Fibroblast of pulmonary artery (primary cell): ENCODE measurements at regions not wholly inside any gene's neighbourhood (a gene's known extent, or its start where the extent isn't known, plus 50 kb on each side); places are given as distances from the start of the nearest gene placed in this dataset.

Source experiments
- DNase-seq: peaks from one replicate; pipeline ENCODE4 v3.0.0-alpha.2; 2010; ENCODE audit warnings: low read depth
- H3K4me3 ChIP-seq: replicated peaks from 2 replicates; pipeline ENCODE4 v1.5.1; 2011; ENCODE audit warnings: low read depth, mild to moderate bottlenecking, control low read depth, low read length, moderate library complexity
- TF ChIP-seq, protein P1 (sequence below): IDR thresholded peaks from 2 replicates; pipeline ENCODE4 v1.5.1; 2011; ENCODE audit warnings: mild to moderate bottlenecking, control low read depth, low read length, inconsistent platforms; ENCODE audit errors: missing control alignments

DNA sequence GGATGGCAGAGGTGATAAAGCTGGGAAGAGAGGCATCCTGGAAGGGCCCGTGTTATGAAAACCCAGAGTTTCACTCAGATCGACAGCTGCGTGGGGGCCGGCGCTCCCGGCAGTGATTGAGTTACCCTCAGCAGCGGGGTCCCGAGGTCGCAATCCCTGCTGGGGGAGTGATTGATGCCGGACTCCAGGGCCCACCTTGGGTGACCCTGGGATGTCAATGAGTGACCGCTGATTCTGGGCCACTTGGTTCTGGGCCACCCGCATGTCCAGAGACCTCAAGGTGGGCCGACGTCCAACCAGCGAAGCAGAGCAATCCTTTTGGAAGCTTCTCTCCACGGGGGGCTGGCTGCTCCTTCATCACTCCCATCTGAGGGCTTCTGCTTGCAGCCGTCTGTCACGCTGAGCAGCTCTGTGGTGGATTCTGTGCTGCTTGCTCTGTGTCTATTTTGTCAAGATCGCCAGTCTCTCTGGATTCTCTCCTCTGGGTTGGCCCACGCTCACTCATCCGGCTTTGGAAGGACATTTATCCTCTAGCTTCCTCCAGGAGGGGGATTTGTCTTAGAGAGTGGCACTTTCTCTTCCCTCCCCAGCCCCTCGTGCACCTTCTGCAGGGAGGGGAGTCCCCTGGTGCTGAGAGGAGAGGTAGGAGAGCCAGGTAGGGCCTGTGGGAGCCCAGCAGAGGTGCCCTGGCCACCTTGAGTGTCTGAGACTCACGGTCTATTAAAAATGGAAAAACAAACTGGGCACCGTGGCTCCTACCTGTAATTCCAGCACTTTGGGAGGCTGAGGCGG, 110.9 kb upstream of the C1orf174 start:
- TF ChIP-seq, protein P1, sequence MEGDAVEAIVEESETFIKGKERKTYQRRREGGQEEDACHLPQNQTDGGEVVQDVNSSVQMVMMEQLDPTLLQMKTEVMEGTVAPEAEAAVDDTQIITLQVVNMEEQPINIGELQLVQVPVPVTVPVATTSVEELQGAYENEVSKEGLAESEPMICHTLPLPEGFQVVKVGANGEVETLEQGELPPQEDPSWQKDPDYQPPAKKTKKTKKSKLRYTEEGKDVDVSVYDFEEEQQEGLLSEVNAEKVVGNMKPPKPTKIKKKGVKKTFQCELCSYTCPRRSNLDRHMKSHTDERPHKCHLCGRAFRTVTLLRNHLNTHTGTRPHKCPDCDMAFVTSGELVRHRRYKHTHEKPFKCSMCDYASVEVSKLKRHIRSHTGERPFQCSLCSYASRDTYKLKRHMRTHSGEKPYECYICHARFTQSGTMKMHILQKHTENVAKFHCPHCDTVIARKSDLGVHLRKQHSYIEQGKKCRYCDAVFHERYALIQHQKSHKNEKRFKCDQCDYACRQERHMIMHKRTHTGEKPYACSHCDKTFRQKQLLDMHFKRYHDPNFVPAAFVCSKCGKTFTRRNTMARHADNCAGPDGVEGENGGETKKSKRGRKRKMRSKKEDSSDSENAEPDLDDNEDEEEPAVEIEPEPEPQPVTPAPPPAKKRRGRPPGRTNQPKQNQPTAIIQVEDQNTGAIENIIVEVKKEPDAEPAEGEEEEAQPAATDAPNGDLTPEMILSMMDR = no peak
- DNase-seq = no peak
- H3K4me3 ChIP-seq = no peak overlapping the region

DNA sequence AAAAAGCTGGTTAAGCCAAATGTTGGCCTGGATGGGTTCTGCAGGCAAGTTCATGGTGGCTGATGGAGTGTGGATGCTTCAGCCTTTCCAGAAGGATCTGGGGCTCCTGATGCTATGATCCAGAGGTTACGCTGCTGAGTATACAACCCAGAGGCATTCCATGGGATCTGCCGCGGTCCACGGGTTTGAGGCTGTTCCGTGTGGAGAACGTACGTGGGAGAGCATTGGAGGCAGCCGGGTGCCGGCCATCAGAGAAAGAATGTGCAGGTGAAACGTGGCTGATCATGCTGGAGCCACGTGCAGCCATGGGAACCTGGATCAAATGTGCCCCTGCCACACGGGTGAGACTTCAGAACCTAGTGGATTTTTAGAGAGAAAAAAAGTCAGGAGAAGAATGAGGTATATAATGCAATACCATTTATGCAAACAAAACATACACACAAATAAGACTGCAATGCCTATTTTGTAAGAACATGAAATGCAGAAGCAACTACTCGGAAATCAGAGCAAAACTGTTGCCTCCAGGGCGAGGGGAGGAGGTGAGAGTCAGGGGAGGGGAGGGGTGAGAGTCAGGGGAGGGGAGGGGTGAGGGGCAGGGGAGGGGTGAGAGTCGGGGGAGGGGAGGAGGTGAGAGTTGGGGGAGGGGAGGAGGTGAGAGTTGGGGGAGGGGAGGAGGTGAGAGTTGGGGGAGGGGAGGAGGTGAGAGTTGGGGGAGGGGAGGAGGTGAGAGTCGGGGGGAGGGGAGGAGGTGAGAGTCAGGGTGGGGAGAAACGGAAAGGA, 116.5 kb upstream of the C1orf174 start:
- no peak for DNase-seq
- H3K4me3 ChIP-seq = no peak overlapping the region
- TF ChIP-seq, protein P1 = no peak

DNA sequence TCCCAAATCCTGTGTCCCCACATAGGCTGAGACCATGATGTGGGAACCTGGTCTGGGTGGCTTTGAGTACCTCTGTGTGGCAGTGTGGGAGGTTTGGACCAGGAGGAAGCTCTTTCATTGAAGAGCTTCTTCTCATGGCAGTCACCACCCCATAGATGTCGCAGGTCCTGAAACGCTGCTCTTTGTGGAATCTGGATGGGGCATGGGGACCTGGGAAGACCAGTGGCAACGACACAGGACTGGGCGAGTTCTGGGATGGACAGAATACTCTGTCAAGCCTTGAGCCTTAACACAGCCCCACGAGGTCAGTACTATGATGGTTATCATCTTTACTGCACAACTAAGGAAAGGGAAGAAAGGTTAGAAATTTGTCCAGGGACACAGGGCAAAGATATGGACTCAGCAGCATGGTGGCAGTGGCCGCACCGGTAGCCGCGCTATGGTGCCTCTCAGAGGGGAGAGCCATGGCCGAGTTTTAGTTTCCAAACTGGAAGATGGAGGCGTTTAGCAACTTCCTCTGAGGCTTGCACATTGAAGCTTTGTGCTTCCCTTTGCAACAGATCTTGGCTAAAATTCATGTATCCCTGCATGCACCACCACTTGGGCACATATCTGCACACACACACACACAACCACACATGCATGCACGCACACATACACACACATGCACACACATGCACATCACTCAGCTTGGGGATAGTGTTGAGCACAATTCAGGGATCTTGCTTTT, 117.7 kb upstream of the C1orf174 start:
- H3K4me3 ChIP-seq = no peak overlapping the region
- TF ChIP-seq, protein P1 = no peak
- no peak for DNase-seq

DNA sequence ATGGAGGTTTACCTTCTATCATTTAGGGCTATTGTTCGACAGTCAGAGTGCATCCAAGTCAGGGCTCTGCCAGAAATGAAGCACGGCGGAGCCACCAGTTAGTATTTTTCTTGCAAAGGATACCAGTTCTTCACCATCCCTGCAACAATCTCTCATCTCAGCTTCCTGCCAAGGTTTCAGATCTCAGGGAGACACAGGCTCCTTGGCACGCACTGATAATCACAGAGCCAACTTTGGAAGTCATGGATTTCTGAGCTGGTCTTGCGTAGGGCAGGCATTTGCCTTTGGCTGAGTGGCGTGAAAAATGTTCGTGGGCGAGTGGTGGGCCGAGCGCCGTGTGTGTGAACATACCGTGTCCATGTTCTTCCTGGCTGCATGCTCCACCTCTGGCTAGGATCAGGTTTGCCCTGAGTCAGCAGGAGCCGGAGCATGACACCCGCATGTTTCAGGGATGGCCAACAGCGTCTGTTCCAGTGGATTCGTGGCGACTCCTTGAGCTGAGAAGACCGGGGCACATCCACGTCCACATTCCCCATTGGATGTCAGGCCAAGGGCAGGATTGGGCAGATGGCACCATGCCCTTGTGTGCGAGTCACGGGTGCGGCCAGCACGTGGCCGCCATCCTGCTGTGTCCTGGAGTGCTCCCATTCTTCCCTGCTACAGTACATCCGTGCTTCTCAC, 118.5 kb upstream of the C1orf174 start:
- no peak overlapping the region for H3K4me3 ChIP-seq
- TF ChIP-seq, protein P1 = no peak
- no peak for DNase-seq

DNA sequence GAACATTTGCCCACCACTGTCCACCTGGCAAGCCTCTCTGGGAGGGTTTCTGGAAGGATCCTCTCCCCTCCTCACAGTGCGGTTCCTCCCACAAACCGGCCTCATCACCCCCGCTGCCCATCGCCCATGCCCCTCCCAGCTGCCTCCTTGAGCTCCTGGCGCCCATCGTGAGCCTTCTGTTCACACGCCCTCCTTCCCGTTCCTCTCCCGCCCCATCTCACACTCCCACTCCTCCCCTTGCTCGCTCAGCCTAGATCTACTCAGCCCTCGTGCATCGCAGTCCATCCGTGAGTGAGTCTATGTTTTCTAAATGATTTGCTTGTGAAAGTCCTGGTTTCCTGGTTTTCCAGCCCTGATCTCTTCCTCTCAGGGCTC, 119.1 kb upstream of the C1orf174 start:
- TF ChIP-seq, protein P1 = no peak
- no peak for DNase-seq
- H3K4me3 ChIP-seq = no peak overlapping the region

DNA sequence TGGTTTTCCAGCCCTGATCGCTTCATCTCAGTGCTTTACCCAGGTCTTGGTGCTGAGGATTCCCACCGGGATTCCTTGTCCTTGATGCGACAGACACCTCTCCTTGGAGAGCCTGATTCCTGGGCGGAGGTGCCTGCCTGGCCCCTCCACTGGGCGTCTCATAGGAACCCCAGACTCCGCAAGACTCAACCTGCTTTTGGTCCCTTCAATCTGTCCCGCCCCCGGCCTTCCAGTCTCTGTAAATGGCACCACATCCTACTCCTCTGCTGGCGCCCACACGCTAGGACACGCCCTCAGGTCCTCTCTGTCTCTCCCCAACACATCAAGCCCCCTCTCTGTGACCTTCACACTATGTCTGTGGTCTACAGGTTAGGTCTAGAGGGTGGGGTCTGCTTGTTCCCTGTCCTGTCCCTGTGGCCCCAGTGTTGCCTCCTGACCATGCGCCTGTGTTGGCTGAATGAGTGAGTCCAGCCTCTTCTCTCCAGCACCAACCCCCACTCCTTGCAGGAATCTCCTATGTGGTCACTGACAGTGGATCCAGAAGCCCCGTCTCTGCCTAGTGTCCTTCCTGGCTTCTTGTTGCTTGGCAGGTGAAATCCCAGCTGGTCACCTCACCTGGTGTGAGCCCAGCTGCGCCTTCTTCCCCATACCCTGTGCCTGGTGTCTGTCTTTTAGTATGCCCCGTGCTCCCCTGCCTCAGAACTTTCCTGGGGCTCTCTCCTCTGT, 119.7 kb upstream of the C1orf174 start:
- no peak overlapping the region for H3K4me3 ChIP-seq
- DNase-seq = no peak
- TF ChIP-seq, protein P1 = no peak
